GM23338 (cell line): ENCODE measurements at regions not wholly inside any gene's neighbourhood (a gene's known extent, or its start where the extent isn't known, plus 50 kb on each side); places are given as distances from the start of the nearest gene placed in this dataset.
A peak's percentile ranks its signal among the peaks of the same experiment; 100 is the strongest.

Experiments used
- ATAC-seq: fragments of 200-7000 bp; cut with Tn5 transposase; 3 replicates; pipeline ENCODE4 v1.9.1; 2020
- DNase-seq: peaks from one replicate; pipeline ENCODE4 v3.0.0-alpha.2; 2015; ENCODE audit warnings: low spot score
- H2AFZ ChIP-seq: fragments of 200-600 bp; sonication (generic); 2 replicates; pipeline ENCODE4 v1.8.0; 2016; ENCODE audit warnings: antibody characterized with exemption, mild to moderate bottlenecking, moderate library complexity
- H3F3A ChIP-seq: fragments of 200-600 bp; sonication (generic); replicated peaks from 2 replicates; pipeline ENCODE4 v1.8.0; 2017; ENCODE audit warnings: antibody characterized with exemption, mixed run types, low read depth
- H3K27ac ChIP-seq: fragments of 200-600 bp; sonication (generic); 2 replicates; pipeline ENCODE4 v1.6.1; 2016; ENCODE audit warnings: low read depth
- H3K27me3 ChIP-seq: fragments of 200-600 bp; sonication (generic); 2 replicates; pipeline ENCODE4 v1.8.0; 2016; ENCODE audit warnings: mild to moderate bottlenecking, mixed run types, moderate library complexity; ENCODE audit not compliant: insufficient read depth
- H3K36me3 ChIP-seq: fragments of 200-600 bp; sonication (generic); 2 replicates; pipeline ENCODE4 v1.8.0; 2016; ENCODE audit warnings: mild to moderate bottlenecking; ENCODE audit not compliant: insufficient read depth
- H3K4me1 ChIP-seq: fragments of 200-600 bp; sonication (generic); 2 replicates; pipeline ENCODE4 v1.8.0; 2016; ENCODE audit warnings: mild to moderate bottlenecking, moderate library complexity; ENCODE audit not compliant: insufficient read depth
- H3K4me2 ChIP-seq: fragments of 200-600 bp; sonication (generic); 2 replicates; pipeline ENCODE4 v1.7.1; 2017; ENCODE audit warnings: mixed run types
- H3K4me3 ChIP-seq: fragments of 200-600 bp; sonication (generic); 2 replicates; pipeline ENCODE4 v1.6.1; 2016; ENCODE audit warnings: mixed run types
- H3K79me2 ChIP-seq: fragments of 200-600 bp; sonication (generic); replicated peaks from 2 replicates; pipeline ENCODE4 v1.8.0; 2017; ENCODE audit warnings: mild to moderate bottlenecking; ENCODE audit not compliant: insufficient read depth
- H3K9me2 ChIP-seq: fragments of 200-600 bp; sonication (generic); 2 replicates; pipeline ENCODE4 v1.8.0; 2017; ENCODE audit not compliant: insufficient read depth
- H4K20me1 ChIP-seq: fragments of 200-600 bp; sonication (generic); replicated peaks from 2 replicates; pipeline ENCODE4 v1.8.0; 2017; ENCODE audit warnings: mild to moderate bottlenecking; ENCODE audit not compliant: insufficient read depth
- H3K27ac Mint-ChIP-seq: 2 replicates; pipeline ENCODE4 v1.8.0; 2020; ENCODE audit warnings: inconsistent platforms, mild to moderate bottlenecking, moderate library complexity, mixed read lengths
- H3K27me3 Mint-ChIP-seq: 3 replicates; pipeline ENCODE4 v1.8.0; 2022; ENCODE audit warnings: low read depth, mild to moderate bottlenecking, moderate library complexity, mixed read lengths, inconsistent platforms; ENCODE audit not compliant: insufficient read depth, poor library complexity
- H3K36me3 Mint-ChIP-seq: 3 replicates; pipeline ENCODE4 v1.8.0; 2021; ENCODE audit warnings: low read depth, mild to moderate bottlenecking, inconsistent platforms, moderate library complexity, mixed read lengths
- H3K4me1 Mint-ChIP-seq: 3 replicates; pipeline ENCODE4 v1.8.0; 2020; ENCODE audit warnings: mild to moderate bottlenecking, inconsistent platforms, mixed read lengths
- H3K4me3 Mint-ChIP-seq: 3 replicates; pipeline ENCODE4 v1.8.0; 2021; ENCODE audit warnings: moderate library complexity, mild to moderate bottlenecking, inconsistent platforms, mixed read lengths
- H3K9me3 Mint-ChIP-seq: 3 replicates; pipeline ENCODE4 v1.8.0; 2020; ENCODE audit warnings: moderate library complexity, mild to moderate bottlenecking, inconsistent platforms, mixed read lengths
- CTCF ChIP-seq, 2 experiments: fragments of 200-600 bp in 1 of 2; sonication (generic) in 1 of 2; conservative IDR thresholded peaks; 2 replicates each; pipeline versions ENCODE4 v1.5.1 to v1.6.1; 2016 to 2017; ENCODE audit warnings: antibody characterized with exemption in 2 of 2, low read depth in 2 of 2, mild to moderate bottlenecking in 2 of 2, moderate library complexity in 1 of 2
- ETS1 ChIP-seq: IDR thresholded peaks from 2 replicates; pipeline ENCODE4 v1.6.1; 2016; ENCODE audit warnings: antibody characterized with exemption
- EZH2phosphoT487 ChIP-seq: fragments of 200-600 bp; sonication (generic); IDR thresholded peaks from one replicate; pipeline ENCODE4 v1.8.1; 2018; ENCODE audit warnings: antibody characterized with exemption; ENCODE audit not compliant: unreplicated experiment
- NANOG ChIP-seq: IDR thresholded peaks from 2 replicates; pipeline ENCODE4 v1.6.1; 2016; ENCODE audit warnings: antibody characterized with exemption, borderline replicate concordance
- POLR2AphosphoS5 ChIP-seq: IDR thresholded peaks from 2 replicates; pipeline ENCODE4 v1.6.1; 2016; ENCODE audit warnings: antibody characterized with exemption, low read depth
- ZNF114 ChIP-seq: fragments of 250-450 bp; sonication (Bioruptor Pico); IDR thresholded peaks from 2 replicates; pipeline ENCODE4 v1.5.0; 2020; ENCODE audit warnings: mild to moderate bottlenecking, moderate library complexity
- ZNF331 ChIP-seq: fragments of 250-450 bp; sonication (Bioruptor Pico); IDR thresholded peaks from 2 replicates; pipeline ENCODE4 v1.5.0; 2020; ENCODE audit warnings: low read depth, mild to moderate bottlenecking, moderate library complexity

GRCh38 chr5:74994826-74995225 lies 57.5 kb downstream of the GCNT4 start:
- Histone ChIP-seq H3K27me3 (no peaks in the 10 kb centered on the region), H3K27ac (no peak overlapping the region), H3K4me2 (no peak overlapping the region), H3K79me2 (no peaks in the 10 kb centered on the region), H3K4me3 (no peak overlapping the region), H3K36me3 (no peaks in the 10 kb centered on the region), H3K4me1 (no peaks in the 10 kb centered on the region), H2AFZ (peak overlapping the region; percentile 87), H3K9me2 (peaks cover 4% of the 10 kb centered on the region; the same call in 1 of the 2 replicates), H3F3A (no peaks in the 10 kb centered on the region), H4K20me1 (no peaks in the 10 kb centered on the region)
- TF ChIP-seq ETS1 (no peak), ZNF114 (CRISPR knock-in tag) (no peak)
- DNase-seq (no peak), ATAC-seq (no peak)
- H3K27me3 Mint-ChIP-seq: no peaks in the 10 kb centered on the region
- no peaks in the 10 kb centered on the region for H3K36me3 Mint-ChIP-seq
- no peaks in the 10 kb centered on the region; the same call in 2 of the 3 replicates for H3K9me3 Mint-ChIP-seq
- H3K27ac Mint-ChIP-seq: no peak overlapping the region
- H3K4me1 Mint-ChIP-seq: no peaks in the 10 kb centered on the region; the same call in 2 of the 3 replicates
- no peak overlapping the region for H3K4me3 Mint-ChIP-seq

GRCh38 chr5:74993743-74994142 lies 58.6 kb downstream of the GCNT4 start:
- no peaks in the 10 kb centered on the region for H3K36me3 Mint-ChIP-seq
- H3K36me3 ChIP-seq: no peaks in the 10 kb centered on the region
- H3K27me3 ChIP-seq: no peaks in the 10 kb centered on the region
- H3K4me1 ChIP-seq: no peaks in the 10 kb centered on the region
- H3K27ac ChIP-seq: no peak overlapping the region
- H3K27me3 Mint-ChIP-seq: no peaks in the 10 kb centered on the region
- peak overlapping the region; percentile 87; the same call in 1 of the 2 replicates for H2AFZ ChIP-seq
- no peaks in the 10 kb centered on the region; the same call in 2 of the 3 replicates for H3K9me3 Mint-ChIP-seq
- H3K27ac Mint-ChIP-seq: no peak overlapping the region
- no peaks in the 10 kb centered on the region for H3F3A ChIP-seq
- H4K20me1 ChIP-seq: no peaks in the 10 kb centered on the region
- ATAC-seq (no peak), DNase-seq (no peak)
- H3K4me2 ChIP-seq: no peak overlapping the region
- H3K4me3 ChIP-seq: no peak overlapping the region
- no peak overlapping the region for H3K4me3 Mint-ChIP-seq
- H3K4me1 Mint-ChIP-seq: no peaks in the 10 kb centered on the region; the same call in 2 of the 3 replicates
- no peaks in the 10 kb centered on the region for H3K79me2 ChIP-seq
- TF ChIP-seq CTCF (conservative IDR thresholded peaks at IDR 0.05; ENCODE audit: low read depth in 2 of 2) (no peak), ZNF331 (no peak), NANOG (no peak), POLR2AphosphoS5 (no peak), EZH2phosphoT487 (no peak), ZNF114 (CRISPR knock-in tag) (no peak)
- H3K9me2 ChIP-seq: peaks cover 4% of the 10 kb centered on the region; the same call in 1 of the 2 replicates

- Mint-ChIP-seq H3K9me3 (peaks cover 5% of the 10 kb centered on the region; the same call in 2 of the 3 replicates), H3K4me3 (no peak overlapping the region), H3K27me3 (no peaks in the 10 kb centered on the region), H3K4me1 (no peaks in the 10 kb centered on the region; the same call in 2 of the 3 replicates), H3K27ac (no peak overlapping the region), H3K36me3 (0 out of 3 replicates have a peak, but pooled peaks cover 4% of the 10 kb centered on the region)
- H3K79me2 ChIP-seq: no peaks in the 10 kb centered on the region
- no peak for ATAC-seq
- no peak for DNase-seq
- H4K20me1 ChIP-seq: no peaks in the 10 kb centered on the region
- H3F3A ChIP-seq: no peaks in the 10 kb centered on the region
- H3K36me3 ChIP-seq: no peaks in the 10 kb centered on the region
- no peak overlapping the region for H3K27ac ChIP-seq
- no peak overlapping the region for H3K4me3 ChIP-seq
- H2AFZ ChIP-seq: no peak overlapping the region
- H3K27me3 ChIP-seq: no peaks in the 10 kb centered on the region
- no peak overlapping the region for H3K4me2 ChIP-seq
- no peak for TF ChIP-seq ETS1
- no peaks in the 10 kb centered on the region for H3K4me1 ChIP-seq
- H3K9me2 ChIP-seq: peaks cover 4% of the 10 kb centered on the region; the same call in 1 of the 2 replicates
These were observed 59.6 kb downstream of the GCNT4 start for GRCh38 chr5:74992791-74993190.
